NCI-H2196 (cell line): ENCODE measurements at regions not wholly inside any gene's neighbourhood (a gene's known extent, or its start where the extent isn't known, plus 50 kb on each side); places are given as distances from the start of the nearest gene placed in this dataset.
"Not testable (repeated sequence)": the region's sequence is repeated elsewhere in the genome, so short reads cannot be mapped to it uniquely, and the experiment has no call there.

Experiments used
- DNase-seq: peaks from one replicate; lab custom pipeline; 2025; ENCODE audit not compliant: unreplicated experiment; lab: John Stamatoyannopoulos, UW

DNA sequence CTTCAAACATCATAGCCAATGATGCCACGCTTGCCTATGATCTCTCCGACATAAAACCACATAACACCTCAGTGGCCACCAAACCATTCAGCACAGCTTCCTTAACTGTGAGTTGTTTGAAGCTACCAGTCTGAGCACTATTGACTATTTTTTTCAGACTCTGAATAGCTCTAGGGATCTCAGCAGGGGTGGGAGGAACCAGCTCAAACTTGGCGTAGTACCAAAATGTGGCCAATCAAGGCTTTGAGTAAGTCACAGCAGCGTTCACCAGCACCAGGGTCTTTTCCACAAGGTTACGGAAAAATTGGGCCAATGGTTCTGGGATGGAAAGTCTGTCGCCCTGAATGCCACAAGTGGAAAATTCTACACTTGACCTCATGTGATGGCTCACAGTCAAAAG lies 70.6 kb downstream of the SMPDL3A start:
- DNase-seq = no peak

DNA sequence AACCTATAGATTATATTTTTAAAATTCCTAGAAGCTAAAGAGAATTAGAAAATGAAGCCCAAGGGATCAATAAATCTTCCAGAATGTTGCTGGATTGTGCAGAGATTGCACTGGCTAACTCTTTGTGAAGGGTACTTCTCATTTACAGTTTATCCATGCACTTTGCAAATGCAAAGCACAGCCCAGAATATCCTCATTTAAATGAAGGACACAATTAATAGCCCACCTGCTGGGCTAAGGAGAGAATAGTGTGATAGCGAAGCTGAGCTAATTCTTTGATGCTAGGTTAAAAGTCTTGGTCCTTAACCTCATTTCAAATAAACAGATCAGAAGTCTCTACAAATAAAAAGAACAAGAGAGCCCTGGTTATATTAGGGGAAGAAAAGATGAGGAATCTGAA lies 72.5 kb downstream of the SMPDL3A start:
- no peak for DNase-seq

DNA sequence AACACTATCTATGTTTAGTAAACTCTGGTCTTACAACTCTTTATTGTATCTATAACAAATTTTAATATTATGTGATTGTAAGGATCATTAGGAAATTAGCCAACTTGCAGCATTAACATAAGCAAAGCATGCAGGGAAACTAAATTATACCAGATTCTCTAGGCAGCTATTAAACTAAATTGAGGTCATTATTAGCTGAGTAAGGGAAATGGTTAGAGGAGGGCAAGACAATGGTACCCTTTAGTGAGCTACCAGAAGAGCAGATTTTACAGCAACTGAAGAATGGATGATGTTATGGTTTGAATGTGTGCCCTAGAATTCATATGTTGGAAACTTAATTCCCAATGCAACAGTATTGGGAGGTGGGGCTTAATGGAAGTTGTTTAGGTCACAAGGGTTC lies 79.1 kb downstream of the SMPDL3A start:
- DNase-seq = no peak

DNA sequence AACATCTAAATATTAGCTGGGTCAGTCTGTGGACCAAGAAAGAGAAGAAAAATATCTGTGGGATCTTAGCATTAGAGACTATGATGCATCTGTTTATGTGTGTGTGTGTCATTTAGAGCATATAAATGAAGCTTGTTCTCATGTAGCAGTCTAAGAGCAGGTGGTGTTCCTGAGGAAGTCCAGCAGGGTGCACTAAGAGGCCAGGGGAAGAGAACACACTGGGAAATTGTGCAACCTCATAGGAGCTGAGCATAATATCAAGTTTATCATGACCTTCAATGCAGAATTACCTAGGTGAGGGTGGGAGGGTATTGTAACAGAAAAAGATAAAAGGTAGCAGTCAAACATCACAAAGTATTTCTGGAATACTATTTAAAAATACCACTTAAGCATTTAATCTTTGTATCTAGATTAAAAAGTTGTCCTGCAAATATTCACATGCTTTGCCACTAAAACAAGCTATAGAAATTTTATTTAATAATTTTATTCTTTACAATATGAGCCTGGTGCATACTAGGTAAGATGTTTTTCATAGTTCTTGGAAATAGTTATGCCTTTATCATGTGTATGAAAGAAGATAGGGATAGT lies 80.5 kb downstream of the SMPDL3A start:
- DNase-seq = peak; percentile 46

DNA sequence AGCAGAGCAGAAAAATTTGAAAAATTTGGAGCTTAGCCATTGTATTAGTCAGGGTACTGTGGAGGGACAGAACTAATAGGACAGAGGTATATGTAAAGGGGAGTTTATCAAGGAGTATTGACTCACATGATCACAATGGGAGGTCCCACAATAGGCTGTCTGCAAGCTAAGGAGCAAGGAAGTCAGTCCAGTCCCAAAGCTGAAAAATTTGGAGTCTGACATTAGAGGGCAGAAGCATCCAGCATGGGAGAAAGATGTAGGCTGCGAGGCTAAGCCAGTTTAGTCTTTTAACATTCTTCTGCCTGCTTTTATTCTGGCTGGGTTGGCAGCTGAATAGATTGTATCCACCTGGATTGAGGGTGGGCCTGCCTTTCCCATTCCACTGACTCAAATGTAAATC lies 82.0 kb downstream of the SMPDL3A start:
- DNase-seq = no peak

DNA sequence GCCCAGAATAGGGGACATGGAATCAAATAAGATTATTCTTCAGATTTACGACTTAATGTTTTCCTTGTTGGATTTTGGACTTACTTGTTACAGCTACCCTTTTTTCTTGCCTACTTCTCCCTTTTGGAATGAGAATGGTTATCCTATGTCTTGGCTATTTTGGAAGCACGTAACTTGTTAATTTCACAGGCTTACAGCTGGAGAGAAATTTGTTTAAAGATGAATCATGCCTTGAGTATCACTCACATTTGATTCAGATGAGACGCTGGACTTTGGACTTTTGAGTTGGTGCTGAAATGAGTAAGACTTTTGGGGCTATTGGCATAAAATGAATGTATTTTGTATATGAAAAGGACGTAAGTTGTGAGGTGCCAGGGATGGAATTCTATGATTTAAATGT lies 83.3 kb downstream of the SMPDL3A start:
- DNase-seq = no peak

DNA sequence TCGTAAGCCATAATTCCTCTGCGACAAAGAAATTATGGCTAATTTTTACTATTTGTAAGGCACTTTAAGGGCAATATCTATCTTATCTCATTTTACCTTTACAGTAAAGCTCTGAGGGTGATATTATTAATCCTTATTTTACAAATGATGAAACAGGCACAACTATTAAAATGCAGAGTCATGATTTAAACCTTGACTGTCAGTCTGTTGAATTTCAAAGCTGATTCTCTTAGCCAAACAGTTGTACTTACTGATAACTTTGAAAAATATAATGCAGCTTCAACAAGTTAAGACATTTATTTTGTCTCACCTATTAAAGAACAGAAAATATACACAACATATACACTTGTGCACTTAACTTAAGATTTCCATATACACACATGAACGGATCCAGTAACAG lies 88.2 kb downstream of the SMPDL3A start:
- DNase-seq = no peak

DNA sequence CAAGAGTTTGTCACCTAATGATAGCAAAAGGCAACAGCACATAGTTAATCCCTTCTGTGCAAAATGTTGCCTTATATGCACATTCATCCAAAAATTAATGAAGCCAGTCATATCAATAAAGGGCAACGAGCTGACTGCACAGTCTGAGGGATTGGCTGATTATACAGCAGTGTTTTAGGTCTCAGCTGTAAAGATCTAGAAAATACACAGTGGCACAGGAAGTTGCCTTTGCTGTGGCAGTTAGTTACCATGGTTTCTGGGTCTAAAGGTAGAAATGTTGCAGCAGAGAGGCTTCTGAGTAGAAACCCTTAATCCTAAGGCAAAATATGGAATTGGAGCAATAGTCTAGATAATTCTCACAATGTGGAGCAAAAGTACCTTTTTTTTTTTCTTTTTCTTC lies 89.7 kb downstream of the SMPDL3A start:
- DNase-seq = no peak

DNA sequence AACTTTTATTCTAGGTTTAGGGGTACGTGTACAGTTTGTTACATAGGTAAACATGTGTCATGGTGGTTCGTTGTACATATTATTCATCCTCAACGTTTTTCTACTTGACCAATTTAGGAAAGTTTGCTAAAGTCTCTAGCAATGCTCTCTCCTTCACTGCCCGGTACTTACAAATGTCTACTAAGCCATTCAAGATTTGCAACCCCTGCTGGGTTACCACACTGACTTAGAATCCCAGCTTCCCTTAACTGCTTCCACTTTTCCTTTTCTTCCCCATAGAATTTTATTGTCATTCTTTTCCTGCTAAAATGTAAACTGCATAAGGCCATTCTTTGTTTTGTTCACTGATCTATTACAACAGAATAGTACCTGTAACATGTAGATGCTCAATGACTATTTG lies 97.4 kb downstream of the SMPDL3A start:
- no peak for DNase-seq

DNA sequence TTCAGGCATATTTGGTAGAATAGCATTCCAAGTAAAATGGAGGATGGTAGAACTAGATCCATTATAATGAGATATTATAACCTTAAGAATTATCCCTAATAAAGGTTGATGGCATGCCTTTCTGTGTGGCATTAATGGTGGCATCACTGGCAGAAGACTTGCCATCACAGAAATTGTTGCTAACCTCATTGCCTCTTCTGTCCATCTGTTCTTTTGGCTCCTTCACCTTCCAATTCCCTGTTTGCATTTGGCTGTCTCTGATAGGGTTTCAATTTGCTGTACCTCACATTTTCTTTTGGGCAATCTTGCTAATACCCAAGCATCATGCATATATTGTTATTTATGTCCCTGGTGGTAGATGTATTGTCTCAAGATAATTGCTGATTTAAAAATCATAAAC lies 98.9 kb downstream of the SMPDL3A start:
- no peak for DNase-seq

DNA sequence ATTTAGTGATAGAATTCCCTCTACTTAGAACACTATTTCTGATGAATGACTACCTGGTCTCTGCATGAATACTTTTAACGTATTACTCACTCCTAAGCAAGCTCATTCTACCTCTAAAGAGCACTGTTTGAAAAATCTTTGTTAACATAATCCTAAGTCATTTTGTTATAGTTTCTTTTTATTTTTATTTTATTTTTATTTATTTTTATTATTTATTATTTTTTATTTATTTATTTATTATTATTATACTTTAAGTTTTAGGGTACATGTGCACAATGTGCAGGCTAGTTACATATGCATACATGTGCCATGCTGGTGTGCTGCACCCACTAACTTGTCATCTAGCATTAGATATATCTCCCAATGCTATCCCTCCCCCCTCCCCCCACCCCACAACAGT lies 99.6 kb downstream of the SMPDL3A start:
- not testable (repeated sequence) for DNase-seq

DNA sequence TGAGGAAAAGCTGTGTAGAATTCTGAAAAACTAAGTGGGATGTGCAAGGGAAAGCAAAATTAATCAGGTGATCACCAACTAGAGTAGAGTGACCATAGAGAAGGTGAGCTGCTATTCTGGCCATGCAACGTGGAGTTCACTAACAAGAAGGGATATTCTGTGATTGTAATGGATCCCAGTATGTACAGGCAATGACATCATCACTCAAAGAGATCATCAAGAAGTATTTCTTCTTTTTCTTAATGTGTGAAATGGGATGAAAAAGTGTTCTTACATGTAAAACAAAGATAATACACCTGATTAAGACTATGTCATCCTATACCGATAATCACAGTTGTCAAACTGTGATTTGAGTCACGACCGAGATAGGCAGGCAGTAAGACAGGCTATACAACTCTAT lies 101.2 kb downstream of the SMPDL3A start:
- no peak for DNase-seq

DNA sequence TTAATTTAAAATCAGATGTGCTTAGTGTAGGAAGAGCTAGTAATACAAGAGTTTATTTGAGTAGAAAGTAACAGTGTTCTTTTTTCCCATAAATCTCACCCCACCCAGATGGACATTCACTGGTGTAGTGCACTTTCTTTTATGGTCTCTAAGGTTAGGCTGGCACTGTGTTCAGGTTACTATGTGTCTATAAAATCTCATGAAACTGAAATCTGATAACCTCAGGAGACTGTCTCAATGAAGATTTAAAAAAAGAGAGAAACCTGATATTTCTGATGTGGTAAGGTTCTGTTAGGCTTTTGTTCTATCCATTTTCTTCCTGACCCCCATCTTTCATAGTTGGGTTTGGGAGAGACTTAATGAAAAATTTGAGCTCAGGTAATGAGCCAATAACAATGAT lies 101.2 kb upstream of the CLVS2 start:
- no peak for DNase-seq

DNA sequence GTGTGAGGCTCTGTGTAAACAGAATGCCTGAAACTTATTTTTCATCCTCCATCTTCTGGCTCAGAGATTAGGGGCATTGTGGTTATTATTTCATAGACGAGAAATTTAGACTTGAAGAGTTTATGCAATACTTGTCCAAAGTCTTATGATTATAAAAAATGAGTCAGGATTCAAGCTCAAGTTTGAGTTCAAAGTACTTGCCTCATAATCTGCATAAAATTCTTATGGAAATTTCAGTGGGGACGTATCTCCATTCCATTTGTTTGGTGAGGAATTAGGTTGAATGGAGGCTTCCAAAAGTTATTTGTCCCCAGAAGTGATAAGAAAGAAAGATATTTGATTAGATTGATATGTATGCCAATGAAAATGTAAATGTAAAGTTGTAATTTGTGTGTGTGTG lies 93.7 kb upstream of the CLVS2 start:
- no peak for DNase-seq

DNA sequence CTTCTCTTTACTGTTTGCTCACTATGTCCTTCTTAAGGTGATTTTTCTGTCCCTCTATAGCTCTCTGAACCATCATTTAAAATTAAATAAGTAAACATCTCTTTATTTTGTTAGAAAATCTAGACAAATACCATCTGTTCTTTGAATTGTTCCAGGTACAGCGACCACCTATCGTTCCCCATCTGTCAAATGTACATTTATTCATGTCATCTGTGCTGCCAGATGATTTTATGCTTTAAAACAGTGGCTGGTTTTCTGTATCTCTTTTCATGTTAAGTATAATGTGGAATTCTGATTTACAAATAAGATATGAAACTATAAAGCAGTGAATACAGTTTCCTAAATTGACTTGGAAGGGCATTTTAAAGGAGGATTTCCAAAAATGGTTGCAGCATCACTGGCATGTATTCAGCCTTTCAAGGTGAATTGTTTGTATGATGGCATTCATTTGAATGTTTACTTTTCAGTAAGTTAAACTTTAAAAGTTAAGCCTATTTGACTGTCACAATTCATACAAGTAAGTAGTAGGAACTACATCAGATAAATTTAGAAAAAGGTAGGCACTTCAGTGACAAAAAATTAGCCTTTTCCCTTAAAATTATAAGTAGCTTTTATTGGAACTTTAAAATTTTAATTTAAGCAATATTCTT lies 92.6 kb upstream of the CLVS2 start:
- no peak for DNase-seq

DNA sequence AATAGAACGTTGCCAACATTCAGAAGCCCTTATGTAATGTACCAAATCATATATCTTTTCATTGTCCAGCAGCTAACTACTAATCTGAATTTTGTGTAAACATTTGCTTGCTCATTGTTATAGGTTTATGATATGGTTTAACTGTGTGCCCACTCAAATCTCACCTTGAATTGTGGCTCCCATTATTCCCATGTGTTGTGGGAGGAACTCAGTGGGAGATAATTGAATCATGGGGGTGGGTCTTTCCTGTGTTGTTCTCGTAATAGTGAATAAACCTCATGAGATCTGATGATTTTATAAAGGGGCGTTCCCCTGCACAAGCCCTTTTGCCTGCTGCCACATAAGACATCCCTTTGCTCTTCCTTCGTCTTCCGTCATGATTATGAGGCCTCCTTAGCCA lies 91.9 kb upstream of the CLVS2 start:
- no peak for DNase-seq

DNA sequence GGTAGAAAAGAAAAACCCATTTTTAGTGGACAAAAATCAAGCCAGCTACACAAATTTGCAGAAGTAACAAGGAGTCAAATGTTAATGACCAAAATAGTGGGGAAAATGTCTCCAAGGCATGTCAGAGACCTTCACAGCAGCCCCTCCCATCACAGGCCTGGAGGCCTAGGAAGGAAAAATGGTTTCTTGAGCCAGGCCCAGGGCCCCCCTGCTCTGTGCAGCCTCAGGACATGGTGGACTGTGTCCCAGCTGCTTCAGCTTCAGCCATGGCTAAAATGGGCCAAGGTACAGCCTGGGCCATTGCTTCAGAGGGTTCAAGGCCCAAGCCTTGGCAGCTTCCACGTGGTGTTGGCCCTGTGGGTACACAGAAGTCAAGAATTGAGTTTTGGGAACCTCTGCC lies 82.5 kb upstream of the CLVS2 start:
- no peak for DNase-seq

DNA sequence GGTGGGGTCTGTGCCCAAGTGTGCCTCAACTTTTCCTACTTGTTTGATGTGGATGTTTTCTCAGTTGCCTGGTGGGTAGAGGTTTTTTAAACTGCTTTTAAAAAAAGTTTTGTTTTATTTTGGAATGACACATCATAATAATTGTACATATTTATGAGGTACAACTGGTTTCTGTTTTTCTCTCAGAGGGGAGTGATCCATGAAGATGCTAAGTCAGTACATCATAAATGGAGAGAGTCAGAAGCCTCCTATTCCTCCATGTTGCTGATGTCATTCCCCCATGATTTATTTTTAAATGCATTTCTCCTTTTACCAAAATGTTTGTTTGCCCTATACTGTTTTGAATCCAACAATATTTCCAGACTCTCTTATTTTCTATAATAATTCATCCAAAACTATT lies 77.3 kb upstream of the CLVS2 start:
- DNase-seq = no peak

DNA sequence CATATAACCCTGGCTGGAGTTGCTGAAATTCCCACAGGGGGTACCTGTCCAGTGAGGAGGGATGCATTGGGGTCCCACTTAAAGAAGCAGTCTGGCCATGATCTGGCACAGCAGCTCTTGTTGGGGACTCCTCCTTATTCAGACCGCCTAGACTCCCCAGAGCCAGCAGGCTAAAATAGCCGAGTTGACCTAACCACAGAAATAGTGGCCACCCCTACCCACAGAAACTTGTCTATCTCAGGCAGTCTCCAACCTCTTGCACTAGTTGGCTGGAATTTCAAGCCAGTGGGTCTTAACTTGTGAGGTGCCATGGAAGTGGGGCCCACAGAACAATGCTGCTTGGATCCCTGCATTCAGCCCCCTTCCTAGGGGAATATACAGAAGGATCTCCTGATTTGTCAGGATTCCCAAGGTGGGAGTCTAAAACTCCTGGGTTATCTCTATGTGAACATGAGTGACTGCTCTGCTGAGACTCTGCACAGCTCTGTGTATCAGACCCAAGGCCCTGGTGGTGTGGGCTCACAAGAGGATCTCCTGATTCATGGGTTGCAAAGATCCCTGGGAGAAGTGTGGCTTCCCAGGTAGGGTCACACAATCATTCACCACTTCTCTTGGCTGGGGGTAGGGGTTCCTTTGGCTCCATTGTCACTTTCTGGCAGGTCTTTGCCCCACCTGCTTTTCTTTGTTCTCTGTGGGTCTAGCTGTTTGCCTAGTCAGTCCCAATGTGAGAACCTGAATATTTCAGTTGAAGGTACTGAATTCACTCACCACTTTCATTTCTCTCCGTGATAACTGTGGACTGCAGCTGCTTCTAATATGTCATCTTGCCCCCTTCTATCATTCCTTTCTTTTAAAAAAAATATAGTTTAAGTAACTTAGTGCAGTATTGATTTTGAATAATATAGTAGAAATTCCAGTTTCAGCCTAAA lies 65.5 kb upstream of the CLVS2 start:
- no peak for DNase-seq

DNA sequence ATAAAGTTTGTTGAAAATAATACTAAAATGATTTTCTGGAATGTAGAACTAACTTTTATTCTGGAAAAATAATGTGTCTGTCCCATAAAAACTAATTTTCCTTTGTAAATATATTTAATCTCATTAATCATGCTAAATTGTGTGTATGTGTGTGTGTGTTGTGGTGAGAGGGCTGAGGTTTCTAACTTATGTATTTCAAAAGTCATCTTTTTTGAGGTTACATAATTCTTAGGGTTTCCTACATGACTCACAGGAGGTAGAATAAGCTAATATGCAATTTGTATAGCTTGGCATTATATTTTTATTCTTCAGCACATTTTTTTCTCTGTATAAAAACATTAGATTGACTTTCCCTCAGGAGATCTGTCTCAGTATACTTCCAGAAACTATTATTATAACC lies 64.1 kb upstream of the CLVS2 start:
- no peak for DNase-seq

DNA sequence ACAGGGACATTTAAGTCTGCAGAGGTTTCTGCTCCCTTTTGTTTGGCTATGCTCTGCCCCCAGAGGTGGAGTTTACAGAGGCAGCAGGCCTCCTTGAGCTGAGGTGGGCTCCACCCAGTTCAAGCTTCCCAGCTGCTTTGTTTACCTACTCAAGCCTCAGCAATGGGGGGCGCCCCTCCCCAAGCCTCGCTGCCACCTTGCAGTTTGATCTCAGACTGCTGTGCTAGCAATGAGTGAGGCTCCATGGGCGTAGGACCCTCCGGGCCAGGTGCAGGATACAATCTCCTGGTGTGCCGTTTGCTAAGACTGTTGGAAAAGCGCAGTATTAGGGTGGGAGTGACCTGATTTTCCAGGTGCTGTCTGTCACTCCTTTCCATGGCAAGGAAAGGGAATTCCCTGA lies 51.1 kb upstream of the CLVS2 start:
- not testable (repeated sequence) for DNase-seq
